Kidney (tissue), 13 donors: ENCODE measurements at regions not wholly inside any gene's neighbourhood (a gene's known extent, or its start where the extent isn't known, plus 50 kb on each side); places are given as distances from the start of the nearest gene placed in this dataset.

Experiments used
- DNase-seq, 5 donors: peaks; one replicate each; pipeline ENCODE4 v3.0.0-alpha.2; 2013 to 2020
- FAIRE-seq: peaks from 2 replicates; lab custom pipeline; 2012; peaks lifted over from hg19 to GRCh38; lab: Jason Lieb, UNC
- H3K27ac ChIP-seq, 2 donors: one replicate each; pipeline ENCODE4 v1.7.0; 2013; ENCODE audit warnings: low read depth in 2 of 2, low read length in 2 of 2, inconsistent platforms in 1 of 2
- H3K27me3 ChIP-seq: one replicate; pipeline ENCODE4 v1.7.1; 2013; ENCODE audit warnings: low read length, inconsistent platforms; ENCODE audit not compliant: control insufficient read depth, insufficient read depth
- H3K36me3 ChIP-seq, 3 donors: one replicate each; pipeline versions ENCODE4 v1.7.0 to v1.7.1; 2013; ENCODE audit warnings: low read length in 3 of 3, control low read depth in 1 of 3, inconsistent platforms in 1 of 3; ENCODE audit not compliant: insufficient read depth in 3 of 3, control insufficient read depth in 2 of 3
- H3K4me1 ChIP-seq, 3 donors: one replicate each; pipeline versions ENCODE4 v1.7.0 to v1.7.1; 2013; ENCODE audit warnings: low read length in 3 of 3, inconsistent platforms in 1 of 3, low read depth in 1 of 3; ENCODE audit not compliant: control insufficient read depth in 2 of 3, insufficient read depth in 2 of 3
- H3K4me3 ChIP-seq, 3 donors: one replicate each; pipeline versions ENCODE4 v1.7.0 to v1.8.1; 2013; ENCODE audit warnings: low read length in 3 of 3, control low read depth in 1 of 3, inconsistent platforms in 1 of 3
- H3K9ac ChIP-seq, 3 donors: one replicate each; pipeline versions ENCODE4 v1.7.0 to v1.7.1; 2013; ENCODE audit warnings: low read length in 3 of 3, control low read depth in 1 of 3, inconsistent platforms in 1 of 3
- H3K9me3 ChIP-seq, 3 donors: one replicate each; pipeline versions ENCODE4 v1.7.0 to v1.7.1; 2013; ENCODE audit warnings: low read length in 3 of 3, control low read depth in 1 of 3, inconsistent platforms in 1 of 3; ENCODE audit not compliant: control insufficient read depth in 2 of 3, insufficient read depth in 1 of 3
- CTCF ChIP-seq: IDR thresholded peaks from 3 replicates; pipeline ENCODE4 v1.5.1; 2012; ENCODE audit warnings: mild to moderate bottlenecking, moderate library complexity, borderline replicate concordance; ENCODE audit not compliant: insufficient read depth; ENCODE audit errors: extremely low read depth
- intact Hi-C: fragments of 100-400 bp; cut with DNase I; formaldehyde crosslinking; loops from one replicate; pipeline ENCODE4 v1.11.1; 2022
- donor health status: control.
- donor health status: control.
- donor health status: control.
- donor health status: control.
- donor health status: control.
- donor health status: DM: yes; HTN: yes; CAD: no.
- donor health status: Normal renal cell carcinoma (clear cell type).

- intact Hi-C loops = no loop called here
- TF ChIP-seq CTCF = no peak
- DNase-seq (no peak), FAIRE-seq (no peak)
- Histone ChIP-seq H3K27me3 (no peaks in the 10 kb centered on the region), H3K4me1 (peaks cover 0 to 3% (median 0%) of the 10 kb centered on the region in 3 donors), H3K9ac (no peak overlapping the region), H3K27ac (no peak overlapping the region), H3K36me3 (no peaks in the 10 kb centered on the region), H3K9me3 (no peaks in the 10 kb centered on the region), H3K4me3 (no peak overlapping the region)
Measured at GRCh38 chr10:77713521-77714280, 76.1 kb upstream of the KCNMA1 start.

GRCh38 chr10:77712207-77712606, 74.6 kb upstream of the KCNMA1 start:
- FAIRE-seq (no peak), DNase-seq (no peak)
- Histone ChIP-seq H3K27ac (no peak overlapping the region), H3K4me3 (no peak overlapping the region), H3K9ac (no peak overlapping the region), H3K4me1 (peaks cover 0 to 3% (median 0%) of the 10 kb centered on the region in 3 donors), H3K36me3 (no peaks in the 10 kb centered on the region), H3K27me3 (no peaks in the 10 kb centered on the region), H3K9me3 (no peaks in the 10 kb centered on the region)
- intact Hi-C loops = no loop called here
- TF ChIP-seq CTCF = no peak

GRCh38 chr10:77711683-77712049, 74.1 kb upstream of the KCNMA1 start:
- Histone ChIP-seq H3K9ac (no peak overlapping the region), H3K27me3 (no peaks in the 10 kb centered on the region), H3K36me3 (no peaks in the 10 kb centered on the region), H3K9me3 (no peaks in the 10 kb centered on the region), H3K27ac (no peak overlapping the region), H3K4me1 (peaks cover 0 to 3% (median 0%) of the 10 kb centered on the region in 3 donors), H3K4me3 (no peak overlapping the region)
- intact Hi-C loops = no loop called here
- no peak for TF ChIP-seq CTCF
- no peak for FAIRE-seq
- DNase-seq = no peak
